ENCODE measurements at regions not wholly inside any gene's neighbourhood (a gene's known extent, or its start where the extent isn't known, plus 50 kb on each side); places are given as distances from the start of the nearest gene placed in this dataset.
"Not testable (repeated sequence)": the region's sequence is repeated elsewhere in the genome, so short reads cannot be mapped to it uniquely, and the experiment has no call there.

DNA sequence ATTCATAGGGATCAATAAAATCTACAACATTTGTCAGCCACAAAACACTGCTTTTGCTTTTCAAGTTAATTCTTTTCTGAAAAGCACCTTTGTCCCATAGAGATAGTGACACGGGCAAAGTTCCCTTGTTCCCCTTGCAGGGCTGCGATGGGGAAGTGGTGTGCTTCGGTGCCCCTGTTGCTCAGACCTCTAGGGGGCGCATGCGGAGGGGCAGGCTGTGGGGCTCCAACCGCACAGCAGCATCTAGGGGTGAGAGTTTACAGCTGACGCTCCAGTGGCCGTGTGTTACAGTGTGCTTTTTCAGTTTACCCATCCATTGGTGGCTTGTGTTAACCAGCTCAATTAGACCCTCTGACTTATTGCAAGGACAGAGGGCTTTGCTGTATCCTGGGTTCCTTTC lies 1432.2 kb upstream of the ACVR2A start:
- no peak for DNase-seq (ENCODE audit: low read depth in 2 of 2)

DNA sequence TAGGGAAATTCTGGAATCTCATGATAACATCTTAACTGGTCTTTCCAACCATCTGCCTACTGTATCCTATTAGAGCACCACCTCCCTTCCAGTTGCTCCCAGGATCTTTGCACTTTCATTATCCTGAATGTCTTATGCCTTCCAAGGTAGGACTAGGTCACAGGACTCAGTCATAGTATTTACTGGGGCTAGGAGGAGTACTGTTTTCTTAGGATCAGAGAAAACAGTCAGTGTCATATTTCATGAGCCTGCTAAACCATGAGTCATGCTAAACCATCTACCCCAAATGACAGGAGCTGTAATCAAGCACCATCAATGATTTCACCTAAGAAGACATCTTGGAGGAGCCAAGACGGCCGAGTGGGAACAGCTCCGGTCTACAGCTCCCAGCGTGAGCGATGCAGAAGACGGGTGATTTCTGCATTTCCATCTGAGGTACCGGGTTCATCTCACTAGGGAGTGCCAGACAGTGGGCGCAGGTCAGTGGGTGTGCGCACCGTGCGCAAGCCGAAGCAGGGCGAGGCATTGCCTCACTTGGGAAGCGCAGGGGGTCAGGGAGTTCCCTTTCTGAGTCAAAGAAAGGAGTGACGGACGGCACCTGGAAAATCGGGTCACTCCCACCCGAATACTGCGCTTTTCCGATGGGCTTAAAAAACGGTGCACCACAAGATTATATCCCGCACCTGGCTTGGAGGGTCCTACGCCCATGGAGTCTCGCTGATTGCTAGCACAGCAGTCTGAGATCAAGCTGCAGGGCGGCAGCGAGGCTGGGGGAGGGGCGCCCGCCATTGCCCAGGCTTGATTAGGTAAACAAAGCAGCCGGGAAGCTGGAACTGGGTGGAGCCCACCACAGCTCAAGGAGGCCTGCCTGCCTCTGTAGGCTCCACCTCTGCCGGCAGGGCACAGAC lies 1439.2 kb upstream of the ACVR2A start:
- DNase-seq (ENCODE audit: low read depth in 2 of 2) = not testable (repeated sequence)

DNA sequence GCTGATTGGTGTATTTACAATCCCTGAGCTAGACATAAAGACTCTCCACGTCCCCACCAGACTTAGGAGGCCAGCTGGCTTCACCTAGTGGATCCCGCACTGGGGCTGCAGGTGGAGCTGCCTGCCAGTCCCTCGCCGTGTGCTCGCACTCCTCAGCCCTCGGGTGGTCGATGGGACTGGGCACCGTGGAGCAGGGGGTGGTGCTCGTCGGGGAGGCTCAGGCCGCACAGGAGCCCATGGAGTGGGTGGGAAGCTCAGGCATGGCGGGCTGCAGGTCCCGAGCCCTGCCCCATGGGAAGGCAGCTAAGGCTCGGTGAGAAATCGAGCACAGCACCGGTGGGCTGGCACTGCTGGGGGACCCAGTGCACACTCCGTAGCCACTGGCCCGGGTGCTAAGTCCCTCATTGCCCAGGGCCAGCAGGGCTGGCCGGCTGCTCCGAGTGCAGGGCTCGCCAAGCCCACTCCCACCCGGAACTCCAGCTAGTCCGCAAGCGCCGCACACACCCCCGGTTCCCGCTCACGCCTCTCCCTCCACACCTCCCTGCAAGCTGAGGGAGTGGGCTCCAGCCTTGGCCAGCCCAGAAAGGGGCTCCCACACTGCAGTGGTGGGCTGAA lies 1441.2 kb upstream of the ACVR2A start:
- DNase-seq (ENCODE audit: low read depth in 2 of 2) = not testable (repeated sequence)

DNA sequence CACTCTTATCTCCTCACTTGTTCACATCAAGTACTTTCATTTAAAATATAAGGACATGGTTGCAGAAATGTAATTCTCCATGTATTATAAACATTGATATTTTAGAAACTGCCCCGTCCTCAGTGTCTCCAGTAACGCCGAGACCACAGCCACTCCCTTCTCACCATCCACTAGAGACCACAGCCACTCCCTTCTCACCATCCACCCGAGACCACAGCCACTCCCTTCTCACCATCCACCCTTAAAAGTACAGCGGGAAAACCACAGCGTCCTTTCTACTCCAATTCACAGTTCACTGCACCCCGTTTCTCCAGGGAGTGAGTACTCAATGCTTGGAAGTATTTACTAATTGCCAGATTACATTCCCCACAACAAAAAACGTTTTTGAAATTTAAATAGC lies 1452.2 kb upstream of the ACVR2A start:
- no peak for DNase-seq (ENCODE audit: low read depth in 2 of 2)

DNA sequence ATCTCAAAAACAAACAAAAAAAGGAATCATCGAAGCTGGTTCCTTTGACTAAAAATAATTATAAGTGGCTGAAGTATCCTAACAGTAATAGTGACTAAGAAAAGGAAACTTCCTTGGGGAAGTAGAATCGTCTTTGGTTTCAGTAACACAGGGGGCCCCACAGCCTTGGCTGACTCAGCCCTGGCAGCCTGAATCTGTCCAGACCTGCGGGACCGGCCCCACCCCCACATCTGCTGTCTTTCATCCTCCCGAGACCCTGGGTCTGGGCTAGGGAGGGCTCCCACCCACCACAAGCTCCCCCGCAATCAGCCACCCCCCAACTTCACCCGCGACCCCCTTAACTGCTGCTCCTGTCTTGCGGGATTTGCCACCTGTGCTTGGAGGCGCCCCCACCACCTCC lies 1452.6 kb upstream of the ACVR2A start:
- DNase-seq (ENCODE audit: low read depth in 2 of 2) = no peak

DNA sequence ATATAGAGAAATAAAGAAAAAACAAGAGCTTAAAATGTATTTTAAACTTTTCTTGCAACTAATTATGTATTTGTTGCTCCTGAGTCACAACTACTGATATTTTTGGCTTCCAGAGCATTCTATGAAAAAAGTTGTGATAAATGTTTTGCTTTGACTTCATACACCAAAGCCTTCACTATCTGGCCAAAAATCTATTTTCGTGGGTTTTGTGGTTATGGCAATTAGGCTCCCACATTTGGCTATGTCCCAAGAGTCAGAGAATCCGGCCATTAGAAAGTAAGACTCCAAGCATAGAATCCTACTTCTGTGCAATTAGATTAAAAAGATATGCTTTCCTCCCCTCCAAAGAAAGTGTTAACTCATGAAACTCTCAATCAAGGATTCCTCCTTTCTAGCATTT lies 1456.1 kb upstream of the ACVR2A start:
- no peak for DNase-seq (ENCODE audit: low read depth in 2 of 2)

DNA sequence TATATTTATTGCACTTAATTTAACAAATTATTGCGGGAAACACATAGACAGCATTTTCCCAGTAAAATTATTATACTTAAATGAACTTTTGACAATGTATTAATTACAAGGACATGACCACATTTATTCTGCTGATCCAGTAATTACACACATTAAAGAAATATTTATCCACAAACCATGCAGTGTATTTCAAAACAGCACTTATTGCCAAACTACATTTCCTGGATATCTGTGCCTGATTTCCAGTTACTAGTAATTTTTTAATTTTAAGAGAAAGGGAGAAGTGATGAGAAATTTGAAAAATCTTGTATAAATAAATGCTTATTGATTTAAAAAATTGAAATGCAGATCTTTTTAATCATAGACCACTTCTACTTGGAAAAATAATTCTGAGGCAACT lies 1458.7 kb upstream of the ACVR2A start:
- no peak for DNase-seq (ENCODE audit: low read depth in 2 of 2)

DNA sequence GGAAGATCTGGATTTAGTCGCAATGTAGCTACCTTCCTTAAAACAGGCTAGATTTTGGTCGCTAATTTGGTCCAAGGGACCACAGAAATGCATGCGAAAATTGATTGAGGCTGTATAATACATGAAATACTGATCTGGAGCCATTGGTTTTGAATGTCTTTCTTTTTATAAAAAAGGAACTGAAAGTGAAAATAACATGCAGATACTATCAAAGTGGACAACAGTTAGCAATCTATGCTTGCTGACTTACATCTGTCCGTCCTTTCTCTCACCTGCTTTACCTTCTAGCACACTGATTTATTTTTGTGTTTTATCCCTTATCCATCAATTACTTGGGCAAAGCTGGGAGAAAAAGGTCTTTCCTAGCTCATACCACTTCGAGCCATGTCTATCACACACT lies 1459.8 kb upstream of the ACVR2A start:
- DNase-seq (ENCODE audit: low read depth in 2 of 2) = no peak

DNA sequence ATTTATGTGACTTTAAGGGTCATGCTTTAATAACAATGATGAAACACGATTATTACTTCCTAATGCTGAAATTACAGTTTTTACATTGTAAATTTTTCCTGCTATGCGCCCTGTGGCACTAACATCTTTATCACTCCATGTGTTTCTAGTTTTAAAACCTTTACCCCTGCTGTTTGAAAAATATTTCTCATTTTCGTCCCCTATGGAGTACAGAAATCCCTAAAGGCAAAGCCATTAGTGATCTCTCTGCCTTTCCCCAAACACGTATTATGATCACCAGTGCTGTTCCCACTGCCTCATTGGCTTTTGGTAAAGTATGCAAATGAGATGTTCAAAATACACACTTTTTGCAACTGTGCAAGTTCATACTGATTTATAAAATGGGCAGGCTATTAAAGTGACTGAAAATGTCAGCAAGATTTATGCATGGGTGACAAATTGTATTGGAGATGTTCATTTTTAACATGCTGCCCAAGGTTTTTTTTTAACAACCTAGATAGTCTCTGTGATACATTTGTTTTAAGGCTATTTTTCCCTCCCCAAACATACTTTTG lies 1468.2 kb upstream of the ACVR2A start:
- DNase-seq (ENCODE audit: low read depth in 2 of 2) = no peak

DNA sequence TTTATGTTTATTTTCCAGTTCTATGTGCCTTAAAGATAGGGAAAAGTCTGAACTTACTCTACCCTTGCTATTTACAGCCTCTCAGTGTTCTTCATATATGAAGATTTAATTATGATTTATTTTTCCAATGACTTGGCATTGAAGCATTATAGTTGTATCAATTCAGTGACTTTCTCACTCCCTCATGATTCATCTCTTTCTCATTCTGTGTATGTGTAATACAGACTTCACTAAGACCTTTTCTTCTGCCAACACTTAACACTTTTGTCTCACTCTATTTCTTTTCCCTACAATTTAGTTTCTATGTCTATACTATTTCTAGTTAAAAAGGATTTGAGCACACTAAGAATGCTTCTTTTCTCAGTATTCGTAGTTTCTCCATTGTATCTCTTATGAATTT lies 1470.3 kb upstream of the ACVR2A start:
- no peak for DNase-seq (ENCODE audit: low read depth in 2 of 2)

DNA sequence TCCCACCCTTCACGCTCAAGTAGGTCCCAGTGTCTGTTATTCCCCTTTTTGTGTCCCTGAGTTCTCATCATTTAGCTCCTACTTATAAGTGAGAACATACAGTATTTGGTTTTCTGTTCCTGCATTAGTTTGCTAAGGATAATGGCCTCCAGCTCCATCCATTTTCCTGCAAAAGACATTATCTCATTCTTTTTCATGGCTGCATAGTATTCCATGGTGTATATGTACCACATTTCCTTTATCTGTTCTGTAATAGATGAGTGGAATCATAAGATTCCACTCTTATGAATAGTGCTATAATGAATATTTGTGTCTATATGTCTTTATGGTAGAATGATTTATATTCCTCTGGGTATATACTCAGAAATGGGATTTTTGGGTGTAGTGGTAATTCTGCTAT lies 1473.5 kb upstream of the ACVR2A start:
- DNase-seq (ENCODE audit: low read depth in 2 of 2) = not testable (repeated sequence)

DNA sequence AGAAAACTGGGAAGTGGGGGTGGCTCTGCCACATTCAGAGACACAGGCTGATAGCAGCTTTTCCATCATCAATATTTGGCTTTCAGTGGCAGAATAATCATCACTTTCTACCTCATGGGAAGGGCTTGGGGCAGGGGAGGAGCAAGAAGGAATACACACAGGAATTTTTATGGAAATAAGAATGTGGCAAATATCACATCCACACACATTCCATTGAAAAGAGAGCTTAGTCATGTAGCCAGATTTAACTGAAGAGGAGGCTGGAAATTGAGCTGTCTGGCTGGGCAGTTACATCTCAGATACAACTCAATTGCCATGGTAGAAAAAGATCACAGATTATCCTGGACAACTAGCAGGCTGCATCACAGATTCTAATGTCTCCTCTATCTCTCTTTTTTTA lies 1474.0 kb upstream of the ACVR2A start:
- DNase-seq (ENCODE audit: low read depth in 2 of 2) = no peak

DNA sequence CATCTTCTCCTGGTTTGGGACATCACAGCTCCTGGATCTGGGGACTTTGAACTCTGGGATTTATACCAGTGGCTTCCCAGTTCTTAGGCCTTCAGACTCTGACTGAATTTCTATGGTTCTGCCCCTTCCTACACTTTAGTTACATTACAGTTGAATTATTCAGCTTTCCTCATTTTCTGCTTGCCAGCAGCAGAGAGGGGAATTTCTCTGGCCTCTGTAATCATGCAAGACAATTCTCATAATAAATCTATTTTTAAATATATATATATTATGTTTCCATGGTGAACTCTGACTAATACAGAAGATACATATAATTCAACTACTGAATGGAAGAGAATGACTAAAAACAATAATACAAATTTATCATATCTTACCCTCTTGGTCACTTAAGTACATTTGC lies 1478.6 kb upstream of the ACVR2A start:
- no peak for DNase-seq (ENCODE audit: low read depth in 2 of 2)

DNA sequence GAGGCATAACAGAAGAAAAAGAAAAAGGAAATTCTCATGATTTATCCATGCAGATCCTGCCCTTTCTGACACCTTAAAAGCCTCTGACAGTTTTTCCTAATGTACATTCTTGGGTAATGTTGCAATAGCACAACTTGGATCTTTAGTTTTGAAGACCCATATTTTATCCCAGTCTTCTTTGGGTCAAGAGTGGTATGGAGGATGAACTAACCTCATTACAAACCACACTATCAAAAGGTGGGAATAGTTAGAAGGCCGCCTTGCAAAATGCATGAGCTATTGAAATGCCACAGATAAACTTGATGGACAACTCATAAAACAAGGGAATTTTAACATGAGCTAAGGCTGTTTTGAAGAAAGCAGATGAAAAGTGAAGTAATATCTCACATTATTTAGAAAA lies 1479.8 kb upstream of the ACVR2A start:
- DNase-seq (ENCODE audit: low read depth in 2 of 2) = no peak

DNA sequence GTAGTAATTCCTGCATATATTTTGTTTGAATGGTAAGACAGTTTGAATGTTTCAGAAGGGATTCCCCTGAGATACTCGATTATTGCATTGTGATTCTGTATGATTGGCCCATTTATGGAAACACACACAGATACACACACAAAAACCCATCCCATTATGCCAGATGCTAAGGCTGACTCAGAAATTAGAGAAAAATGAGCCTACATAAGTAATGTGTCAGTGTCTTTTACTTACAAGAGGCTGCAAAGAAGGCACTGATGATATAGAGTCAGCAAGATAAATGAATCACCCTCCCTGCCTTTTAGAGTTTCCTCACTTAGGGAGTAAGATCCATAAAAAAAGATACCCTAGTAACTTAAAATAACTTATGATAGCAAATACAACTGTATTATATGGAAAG lies 1481.1 kb upstream of the ACVR2A start:
- DNase-seq (ENCODE audit: low read depth in 2 of 2) = no peak

DNA sequence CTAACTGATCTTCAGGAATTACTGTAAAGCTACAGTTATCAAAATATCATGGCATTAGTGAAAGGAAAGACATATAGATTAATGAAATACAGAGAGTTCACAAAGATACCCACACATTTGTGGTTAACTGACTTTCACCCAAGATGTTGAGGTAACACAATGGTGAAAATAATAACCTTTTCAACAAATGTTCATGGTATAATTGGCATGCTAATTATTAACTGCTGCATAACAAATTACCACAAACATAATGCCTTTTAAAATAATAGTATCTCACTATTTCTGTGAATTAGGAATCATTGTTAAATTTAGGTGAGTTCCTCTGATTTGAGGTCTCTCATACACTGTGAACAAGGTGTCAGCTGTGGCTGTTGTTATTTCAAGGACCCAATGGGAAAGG lies 1493.1 kb upstream of the ACVR2A start:
- DNase-seq (ENCODE audit: low read depth in 2 of 2) = no peak

DNA sequence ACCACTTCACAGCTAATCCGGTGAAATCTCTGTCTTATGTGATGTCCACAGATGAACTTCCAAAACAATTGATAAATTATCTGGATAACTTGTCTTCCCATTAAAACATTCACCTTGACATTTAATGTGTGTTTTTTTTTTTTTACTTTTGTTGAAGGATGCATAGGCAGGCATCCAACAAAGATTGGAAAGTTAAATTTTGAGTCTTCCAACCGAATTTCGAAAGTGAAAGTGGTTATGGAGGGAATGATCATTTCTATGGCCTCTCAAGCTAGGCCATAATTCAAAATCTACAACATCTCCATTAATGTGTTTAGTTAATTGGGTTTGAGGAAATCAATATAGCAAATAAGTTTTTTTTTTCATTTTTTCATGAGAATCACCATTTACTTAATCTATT lies 1495.5 kb upstream of the ACVR2A start:
- DNase-seq (ENCODE audit: low read depth in 2 of 2) = no peak

DNA sequence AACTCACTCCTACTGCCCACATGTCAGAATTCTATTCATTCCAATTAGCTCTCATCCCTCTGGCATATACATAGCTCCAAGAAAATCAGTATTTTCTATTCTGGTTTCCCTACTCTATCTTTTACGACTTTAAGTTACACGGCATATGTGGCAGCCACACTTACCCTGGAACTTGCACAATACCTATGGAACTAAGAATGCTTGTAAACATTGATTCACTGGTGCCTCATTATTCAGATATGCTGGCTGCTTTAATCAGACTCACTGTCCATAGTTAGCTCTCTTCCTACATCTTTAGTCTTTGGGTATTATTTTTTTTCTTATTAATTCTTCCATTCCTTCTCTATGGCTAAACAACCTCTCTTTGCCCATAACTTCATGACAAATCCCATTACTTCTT lies 1519.9 kb upstream of the ACVR2A start:
- DNase-seq (ENCODE audit: low read depth in 2 of 2) = no peak

DNA sequence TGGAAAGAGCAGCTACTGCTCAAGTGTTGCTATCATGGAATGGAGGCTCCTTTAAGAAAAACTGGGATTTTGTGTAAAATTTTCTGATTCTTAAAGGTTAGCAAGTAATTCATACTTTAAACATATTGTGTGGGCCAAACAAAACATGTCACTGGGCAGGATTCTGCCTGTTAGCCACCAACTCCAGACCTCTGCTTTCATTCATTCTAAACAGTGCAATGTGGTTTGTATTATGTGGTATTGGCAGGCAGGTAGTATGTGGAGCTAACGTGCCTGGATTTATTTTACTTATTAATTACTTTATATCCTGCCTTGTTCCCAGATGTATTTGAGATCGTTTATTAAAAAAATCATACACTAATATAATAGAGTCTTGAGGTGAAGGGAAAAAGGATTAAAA lies 1521.3 kb upstream of the ACVR2A start:
- no peak for DNase-seq (ENCODE audit: low read depth in 2 of 2)

DNA sequence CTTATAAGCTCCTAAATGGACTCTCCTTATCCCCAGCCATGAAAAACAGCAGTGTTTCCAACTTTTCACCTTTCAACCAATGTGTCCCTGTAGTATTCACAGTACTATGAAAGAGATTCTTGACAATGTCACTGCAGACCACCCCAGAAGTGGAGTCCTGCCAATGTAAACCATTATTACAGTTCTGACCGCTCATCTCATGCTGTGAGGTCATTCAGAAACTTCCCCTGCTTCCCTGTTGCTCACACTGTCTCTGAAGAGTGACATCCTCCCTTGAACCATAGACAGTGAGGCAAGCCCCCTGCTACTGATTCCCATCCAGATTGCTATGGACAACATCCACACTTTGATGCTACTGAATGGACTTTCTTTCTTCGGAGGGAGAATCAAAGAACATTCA lies 1523.7 kb upstream of the ACVR2A start:
- DNase-seq (ENCODE audit: low read depth in 2 of 2) = no peak

DNA sequence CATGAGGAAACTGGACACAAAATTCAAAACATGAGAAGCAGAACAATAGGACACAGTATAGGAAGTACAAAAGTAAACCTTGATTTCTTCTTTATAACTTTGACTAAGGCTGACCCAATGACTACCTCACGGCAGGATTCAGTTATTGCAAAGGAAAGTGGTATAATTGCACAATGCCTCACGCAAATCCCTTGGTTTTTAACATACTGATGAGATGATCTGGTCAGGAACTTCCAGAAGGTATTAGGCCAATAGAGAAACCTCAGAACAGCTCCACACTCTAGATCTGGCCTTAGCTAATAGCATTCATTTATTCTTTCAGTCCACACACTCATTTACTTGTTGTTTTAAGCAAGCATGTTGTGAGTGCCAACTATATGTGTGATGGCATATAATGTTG lies 1526.9 kb upstream of the ACVR2A start:
- no peak for DNase-seq (ENCODE audit: low read depth in 2 of 2)

DNA sequence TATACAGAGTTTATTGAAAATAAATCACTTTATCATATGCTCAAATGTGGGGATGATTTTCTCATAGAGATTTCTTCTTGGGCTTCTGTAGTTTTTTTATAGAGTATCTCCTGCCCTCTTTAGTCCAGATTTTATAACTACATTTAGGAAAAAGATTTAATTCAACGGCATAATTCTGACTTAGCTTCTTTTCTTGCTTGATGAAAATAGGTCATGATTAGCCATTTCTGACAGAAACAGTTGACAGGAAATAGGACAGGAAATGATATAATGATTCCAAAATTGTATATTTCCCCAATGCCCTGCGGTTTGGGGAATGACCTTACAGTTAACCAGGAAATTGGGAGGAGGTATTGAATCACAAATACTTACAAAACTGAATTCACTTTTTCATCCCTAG lies 1531.9 kb upstream of the ACVR2A start:
- DNase-seq (ENCODE audit: low read depth in 2 of 2) = no peak

DNA sequence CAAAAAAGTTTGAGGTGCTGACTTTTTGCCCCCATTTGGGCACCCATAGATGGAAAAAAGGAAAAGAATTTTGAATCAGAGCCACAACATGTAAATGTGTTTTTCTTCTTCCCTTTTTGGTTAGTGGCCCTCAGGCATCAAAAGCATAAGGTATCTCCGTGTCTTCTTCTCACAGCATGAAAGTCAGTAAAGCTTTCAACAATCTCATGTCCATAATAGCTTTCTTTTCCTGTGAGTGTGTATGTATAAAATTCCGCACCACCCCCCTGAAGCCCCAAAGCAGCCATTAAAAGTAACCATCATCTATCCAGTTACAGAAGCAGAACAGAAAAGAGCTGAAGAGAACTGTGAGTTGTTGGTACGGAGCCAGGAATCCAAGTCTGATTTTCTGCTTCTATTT lies 1539.7 kb upstream of the ACVR2A start:
- DNase-seq (ENCODE audit: low read depth in 2 of 2) = no peak

Measured in stimulated activated CD4-positive, alpha-beta T cell treated with anti-CD3 and anti-CD28 coated beads, Interleukin-1b, Interleukin-23, amount 100 ng/mL, for 4 hours (primary cell).